Liver (tissue), 8 donors: ENCODE measurements at regions not wholly inside any gene's neighbourhood (a gene's known extent, or its start where the extent isn't known, plus 50 kb on each side); places are given as distances from the start of the nearest gene placed in this dataset.

Experiments used
- DNase-seq: peaks from one replicate; pipeline ENCODE4 v3.0.0-alpha.2; 2017; ENCODE audit warnings: low spot score
- H3K27ac ChIP-seq, 2 donors: one replicate each; pipeline ENCODE4 v1.7.0; 2013; ENCODE audit warnings: inconsistent platforms in 2 of 2, low read length in 2 of 2, control low read depth in 1 of 2, low read depth in 1 of 2, mild to moderate bottlenecking in 1 of 2
- H3K27me3 ChIP-seq, 4 donors: one replicate each; pipeline versions ENCODE4 v1.6.1 to v1.7.0; 2013; ENCODE audit warnings: low read length in 3 of 4, inconsistent platforms in 1 of 4, mild to moderate bottlenecking in 1 of 4, moderate library complexity in 1 of 4; ENCODE audit not compliant: control insufficient read depth in 4 of 4, insufficient read depth in 4 of 4
- H3K36me3 ChIP-seq, 4 donors: one replicate each; pipeline versions ENCODE4 v1.6.1 to v1.7.0; 2013; ENCODE audit warnings: low read length in 3 of 4, mild to moderate bottlenecking in 3 of 4, low read depth in 1 of 4, moderate library complexity in 1 of 4; ENCODE audit not compliant: control insufficient read depth in 4 of 4, insufficient read depth in 3 of 4
- H3K4me1 ChIP-seq, 4 donors: one replicate each; pipeline versions ENCODE4 v1.6.1 to v1.7.0; 2013; ENCODE audit warnings: low read length in 3 of 4, mild to moderate bottlenecking in 3 of 4, moderate library complexity in 1 of 4; ENCODE audit not compliant: control insufficient read depth in 4 of 4, insufficient read depth in 4 of 4
- H3K4me3 ChIP-seq, 3 donors: one replicate each; pipeline versions ENCODE4 v1.6.1 to v1.7.0; 2013; ENCODE audit warnings: low read length in 3 of 3, control low read depth in 1 of 3, low read depth in 1 of 3, mild to moderate bottlenecking in 1 of 3
- H3K9ac ChIP-seq, 2 donors: one replicate each; pipeline ENCODE4 v1.7.0; 2013; ENCODE audit warnings: low read length in 2 of 2, mild to moderate bottlenecking in 2 of 2, moderate library complexity in 2 of 2, control low read depth in 1 of 2, low read depth in 1 of 2
- H3K9me3 ChIP-seq, 4 donors: one replicate each; pipeline versions ENCODE4 v1.6.1 to v1.7.0; 2013; ENCODE audit warnings: low read length in 3 of 4; ENCODE audit not compliant: control insufficient read depth in 4 of 4
- CTCF ChIP-seq: fragments of 150-350 bp; IDR thresholded peaks from 2 replicates; pipeline ENCODE4 v1.5.1; 2017; ENCODE audit warnings: improper control_type of control experiment, low read depth, low read length; ENCODE audit not compliant: missing input control
- EGR1 ChIP-seq, 2 donors: IDR thresholded peaks; 2 replicates each; pipeline ENCODE4 v1.6.1; 2016 to 2018; ENCODE audit warnings: antibody characterized with exemption in 2 of 2, low read depth in 2 of 2
- FOXA1 ChIP-seq: IDR thresholded peaks from 2 replicates; pipeline ENCODE4 v1.6.1; 2016; ENCODE audit warnings: antibody characterized with exemption
- FOXA2 ChIP-seq: IDR thresholded peaks from 2 replicates; pipeline ENCODE4 v1.6.1; 2016; ENCODE audit warnings: antibody characterized with exemption
- GABPA ChIP-seq, 2 donors: IDR thresholded peaks in 1 of 2; conservative IDR thresholded peaks in 1 of 2; 2 replicates each; pipeline ENCODE4 v1.6.1; 2016; ENCODE audit warnings: antibody characterized with exemption in 2 of 2, mild to moderate bottlenecking in 1 of 2, moderate library complexity in 1 of 2
- HNF4A ChIP-seq, 2 donors: conservative IDR thresholded peaks; 2 replicates each; pipeline ENCODE4 v1.6.1; 2016; ENCODE audit warnings: antibody characterized with exemption in 2 of 2, mild to moderate bottlenecking in 2 of 2
- HNF4G ChIP-seq: IDR thresholded peaks from 2 replicates; pipeline ENCODE4 v1.6.1; 2016; ENCODE audit warnings: antibody characterized with exemption
- JUND ChIP-seq, 2 donors: IDR thresholded peaks; 2 replicates each; pipeline ENCODE4 v1.6.1; 2016; ENCODE audit warnings: antibody characterized with exemption in 2 of 2
- MAX ChIP-seq: IDR thresholded peaks from 2 replicates; pipeline ENCODE4 v1.6.1; 2016; ENCODE audit warnings: antibody characterized with exemption
- NR2F2 ChIP-seq: IDR thresholded peaks from 2 replicates; pipeline ENCODE4 v1.6.1; 2016; ENCODE audit warnings: antibody characterized with exemption
- RAD21 ChIP-seq, 2 donors: IDR thresholded peaks; 2 replicates each; pipeline ENCODE4 v1.6.1; 2016; ENCODE audit warnings: antibody characterized with exemption in 2 of 2, mild to moderate bottlenecking in 2 of 2
- REST ChIP-seq: IDR thresholded peaks from 2 replicates; pipeline ENCODE4 v1.6.1; 2016; ENCODE audit warnings: antibody characterized with exemption, mild to moderate bottlenecking
- RXRA ChIP-seq, 2 donors: IDR thresholded peaks; 2 replicates each; pipeline ENCODE4 v1.6.1; 2017 to 2018; ENCODE audit warnings: antibody characterized with exemption in 2 of 2, mild to moderate bottlenecking in 1 of 2
- SP1 ChIP-seq: IDR thresholded peaks from 2 replicates; pipeline ENCODE4 v1.6.1; 2018; ENCODE audit warnings: antibody characterized with exemption, mild to moderate bottlenecking
- TAF1 ChIP-seq: conservative IDR thresholded peaks from 2 replicates; pipeline ENCODE4 v1.6.1; 2016; ENCODE audit warnings: antibody characterized with exemption, mild to moderate bottlenecking
- YY1 ChIP-seq: IDR thresholded peaks from 2 replicates; pipeline ENCODE4 v1.6.1; 2016; ENCODE audit warnings: antibody characterized with exemption, mild to moderate bottlenecking
- ZBTB33 ChIP-seq: IDR thresholded peaks from 2 replicates; pipeline ENCODE4 v1.6.1; 2016; ENCODE audit warnings: antibody characterized with exemption
- WGBS: extraction: QIAGEN DNeasy Blood & Tissue Kit; methylation state at CpG from one replicate; pipeline ENCODE4 v1.1.7; 2013; 5-methylcytosine and 5-hydroxymethylcytosine counted together
- TF ChIP-seq, protein P1 (sequence below): IDR thresholded peaks from 2 replicates; pipeline ENCODE4 v1.6.1; 2016; ENCODE audit warnings: antibody characterized with exemption
- donor health status: healthy.
- donor health status: healthy.
- donor health status: healthy.
- donor health status: healthy.
- donor health status: healthy.

GRCh38 chr2:44060990-44061389, 65.2 kb upstream of the LRPPRC start (continued):
- no peak for TF ChIP-seq CTCF
- peak; percentile 95 for TF ChIP-seq HNF4G
- TF ChIP-seq FOXA1: peak; percentile 87

GRCh38 chr2:44061469-44061868, 65.7 kb upstream of the LRPPRC start:
- Histone ChIP-seq H3K4me3 (peak overlapping the region in 2 of 3 donors; percentile 31 to 41), H3K27ac (peak overlapping the region; percentile 79 to 95), H3K9me3 (no peaks in the 10 kb centered on the region), H3K4me1 (peaks cover 6 to 55% (median 28%) of the 10 kb centered on the region in 4 donors), H3K27me3 (no peaks in the 10 kb centered on the region), H3K36me3 (no peaks in the 10 kb centered on the region), H3K9ac (peak overlapping the region; percentile 38 to 49)
- WGBS: 43% methylated on average over 15 of the region's 15 CpGs
- no peak for DNase-seq
- TF ChIP-seq HNF4G (no peak), FOXA1 (no peak), TAF1 (no peak), RAD21 (IDR thresholded peaks at IDR 0.05) (no peak), EGR1 (IDR thresholded peaks at IDR 0.05; ENCODE audit: low read depth in 2 of 2) (no peak), GABPA (IDR thresholded peaks at IDR 0.05 in 1 of 2, conservative IDR thresholded peaks at IDR 0.05 in 1 of 2) (no peak), HNF4A (conservative IDR thresholded peaks at IDR 0.05) (no peak), NR2F2 (no peak), ZBTB33 (no peak), SP1 (no peak)

- peak overlapping the region; percentile 38 to 49 for H3K9ac ChIP-seq
- no peaks in the 10 kb centered on the region for H3K27me3 ChIP-seq
- WGBS: 34% methylated on average over 7 of the region's 7 CpGs
- no peak for DNase-seq
- H3K4me3 ChIP-seq: peak overlapping the region in 2 of 3 donors; percentile 31 to 41
- no peaks in the 10 kb centered on the region for H3K9me3 ChIP-seq
- peak; percentile 74 to 75 for TF ChIP-seq RXRA (IDR thresholded peaks at IDR 0.05)
- TF ChIP-seq, protein P1, sequence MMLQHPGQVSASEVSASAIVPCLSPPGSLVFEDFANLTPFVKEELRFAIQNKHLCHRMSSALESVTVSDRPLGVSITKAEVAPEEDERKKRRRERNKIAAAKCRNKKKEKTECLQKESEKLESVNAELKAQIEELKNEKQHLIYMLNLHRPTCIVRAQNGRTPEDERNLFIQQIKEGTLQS: peak; percentile 26
- TF ChIP-seq NR2F2: no peak
- peak; percentile 84 for TF ChIP-seq YY1
- TF ChIP-seq FOXA2: no peak
- no peak for TF ChIP-seq ZBTB33
- peak; percentile 80 for TF ChIP-seq HNF4G
- TF ChIP-seq MAX: peak; percentile 42
- peak; percentile 93 to 94 for TF ChIP-seq HNF4A (conservative IDR thresholded peaks at IDR 0.05)
- TF ChIP-seq RAD21 (IDR thresholded peaks at IDR 0.05): no peak
- peak; percentile 81 for TF ChIP-seq TAF1
- TF ChIP-seq JUND (IDR thresholded peaks at IDR 0.05): peak; percentile 56 to 65
- peak; percentile 72 for TF ChIP-seq SP1
- TF ChIP-seq FOXA1: no peak
- TF ChIP-seq EGR1 (IDR thresholded peaks at IDR 0.05; ENCODE audit: low read depth in 2 of 2): no peak
- peak; percentile 47 for TF ChIP-seq REST
- H3K36me3 ChIP-seq: no peaks in the 10 kb centered on the region
- peak overlapping the region; percentile 79 to 95 for H3K27ac ChIP-seq
- H3K4me1 ChIP-seq: peaks cover 6 to 53% (median 28%) of the 10 kb centered on the region in 4 donors
Observed at GRCh38 chr2:44061876-44062275, 66.1 kb upstream of the LRPPRC start.
